22Rv1 (cell line): ENCODE measurements at regions not wholly inside any gene's neighbourhood (a gene's known extent, or its start where the extent isn't known, plus 50 kb on each side); places are given as distances from the start of the nearest gene placed in this dataset.

ENCODE experiments used
- CTCF ChIP-seq: fragments of 450-650 bp; IDR thresholded peaks from 2 replicates; pipeline ENCODE4 v1.5.1; 2017; ENCODE audit warnings: mild to moderate bottlenecking
- ZFX ChIP-seq: fragments of 450-650 bp; IDR thresholded peaks from 2 replicates; pipeline ENCODE4 v1.6.1; 2017; ENCODE audit warnings: antibody characterized with exemption, borderline replicate concordance

DNA sequence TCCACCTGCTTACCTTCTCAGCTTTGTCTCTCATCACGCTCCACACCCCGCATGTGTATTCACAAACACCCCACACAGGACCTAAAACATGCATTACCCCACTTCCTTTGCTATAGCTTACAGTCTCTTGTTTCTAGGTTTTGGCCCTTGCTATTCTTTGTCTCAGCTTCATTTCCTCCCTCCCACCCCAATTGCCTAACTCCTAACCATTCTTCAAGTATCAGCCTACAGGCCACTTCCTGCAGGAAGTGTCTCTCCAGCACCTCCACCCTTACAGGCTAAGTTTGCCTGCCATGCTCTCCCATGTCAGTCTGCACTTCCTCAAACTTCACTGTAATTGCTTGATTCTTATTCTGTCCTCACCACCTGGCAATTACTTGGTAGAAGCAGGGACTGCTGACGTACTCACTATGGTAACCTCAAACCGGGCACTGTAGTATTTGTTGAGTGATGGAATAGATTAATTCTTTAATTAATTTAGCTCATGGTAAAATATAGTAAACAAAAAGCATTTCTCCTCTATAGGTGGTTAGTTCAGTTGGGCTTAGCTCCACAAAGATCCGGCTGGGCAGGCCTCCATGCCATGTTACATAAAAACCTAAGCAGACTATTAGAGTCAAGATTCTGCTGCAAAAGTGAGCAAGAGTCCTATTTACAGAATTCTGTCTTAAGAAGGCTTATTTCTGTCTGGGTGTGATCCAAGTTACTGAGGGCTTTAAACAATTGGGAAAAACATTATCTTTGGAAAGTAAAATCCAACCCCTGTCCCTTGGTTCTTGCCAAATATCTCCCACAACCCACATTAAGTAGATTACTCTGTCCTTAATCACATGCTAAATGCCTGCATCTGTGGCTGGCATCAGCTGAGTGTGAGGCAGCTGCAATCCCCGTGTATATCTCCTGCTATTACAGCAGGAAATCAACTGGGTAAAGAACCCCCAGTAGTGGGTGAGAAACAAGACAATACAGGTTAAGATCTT lies 124.7 kb upstream of the CPEB2 start:
- TF ChIP-seq CTCF (no peak), ZFX (no peak)
